Panc1 (cell line): ENCODE measurements at regions not wholly inside any gene's neighbourhood (a gene's known extent, or its start where the extent isn't known, plus 50 kb on each side); places are given as distances from the start of the nearest gene placed in this dataset.

ENCODE experiments used
- ATAC-seq: fragments of 200-7000 bp; cut with Tn5 transposase; 2 replicates; pipeline ENCODE4 v1.9.1; 2020; ENCODE audit warnings: mild to moderate bottlenecking, moderate library complexity
- BruUV-seq: library from RNA; stranded (reverse); fragments of 400-500 nt; replicated peaks from 2 replicates; lab custom pipeline; 2021; lab: Mats Ljungman, UMichigan
- CTCF ChIA-PET: fragments of 300-600 bp; sonication (Branson Sonifier 250); formaldehyde crosslinking; loops from one replicate; lab custom pipeline; 2022; ENCODE audit warnings: antibody characterized with exemption; lab: Charles Lee
- POLR2A ChIA-PET: fragments of 300-600 bp; sonication (Branson Sonifier 250); formaldehyde crosslinking; loops from one replicate; lab custom pipeline; 2022; ENCODE audit warnings: antibody characterized with exemption; lab: Charles Lee
- DNase-seq: peaks from one replicate; pipeline ENCODE4 v3.0.0-alpha.2; 2010; ENCODE audit warnings: low read depth, low spot score
- H3K27ac ChIP-seq: 2 replicates; pipeline ENCODE4 v1.5.1; 2011; ENCODE audit warnings: mild to moderate bottlenecking, low read length, inconsistent platforms
- H3K27me3 ChIP-seq: fragments of 200-500 bp; sonication (Bioruptor generic); 2 replicates; pipeline ENCODE4 v1.6.0; 2014; ENCODE audit warnings: low read length, inconsistent platforms; ENCODE audit not compliant: control insufficient read depth, insufficient read depth
- H3K36me3 ChIP-seq: fragments of 200-500 bp; sonication (Bioruptor generic); 2 replicates; pipeline ENCODE4 v1.5.1; 2014; ENCODE audit warnings: inconsistent platforms, mild to moderate bottlenecking, low read length, moderate library complexity; ENCODE audit not compliant: control insufficient read depth, insufficient read depth
- H3K4me1 ChIP-seq: 2 replicates; pipeline ENCODE4 v1.5.1; 2011; ENCODE audit warnings: inconsistent platforms, mild to moderate bottlenecking, low read length, moderate library complexity; ENCODE audit not compliant: control insufficient read depth, insufficient read depth
- H3K4me3 ChIP-seq, 2 experiments: 2 replicates each; pipeline ENCODE4 v1.5.1; 2011 to 2012; ENCODE audit warnings: low read depth in 2 of 2, low read length in 2 of 2, mild to moderate bottlenecking in 2 of 2, inconsistent platforms in 1 of 2, moderate library complexity in 1 of 2
- H3K9me3 ChIP-seq: fragments of 200-500 bp; sonication (Bioruptor generic); 2 replicates; pipeline ENCODE4 v1.5.1; 2014; ENCODE audit warnings: low read depth, mild to moderate bottlenecking, inconsistent platforms, low read length, moderate library complexity; ENCODE audit not compliant: control insufficient read depth, insufficient read depth
- POLR2AphosphoS5 ChIP-seq: IDR thresholded peaks from 2 replicates; pipeline ENCODE4 v1.6.1; 2012; ENCODE audit warnings: mild to moderate bottlenecking, low read depth, low read length, moderate library complexity
- SIN3A ChIP-seq: IDR thresholded peaks from 2 replicates; pipeline ENCODE4 v1.6.1; 2012; ENCODE audit warnings: low read depth, mild to moderate bottlenecking, low read length, moderate library complexity, borderline replicate concordance; ENCODE audit not compliant: insufficient read depth
- TCF7L2 ChIP-seq: IDR thresholded peaks from 2 replicates; pipeline ENCODE4 v1.6.1; 2011; ENCODE audit warnings: mild to moderate bottlenecking, low read depth, low read length, inconsistent platforms
- in situ Hi-C: cut with HindIII; loops from 2 replicates; pipeline ENCODE4 v1.10.0; 2016; ENCODE audit warnings: low sequenced_read_pairs, low pct_unique_long_range_greater_than_20kb
- intact Hi-C: fragments of 100-400 bp; cut with micrococcal nuclease; formaldehyde crosslinking; loops from one replicate; pipeline ENCODE4 v1.10.0; 2022; ENCODE audit not compliant: unreplicated experiment
- TF ChIP-seq, protein P1 (sequence below), 2 experiments: IDR thresholded peaks; 2 replicates each; pipeline ENCODE4 v1.6.1; 2011 to 2012; ENCODE audit warnings: low read depth in 2 of 2, control low read depth in 1 of 2, low read length in 1 of 2, mild to moderate bottlenecking in 1 of 2, moderate library complexity in 1 of 2; ENCODE audit not compliant: insufficient read depth in 1 of 2
- TF ChIP-seq, protein P2 (sequence below): fragments of 450-650 bp; IDR thresholded peaks from 2 replicates; pipeline ENCODE4 v1.5.1; 2017; ENCODE audit warnings: mild to moderate bottlenecking

DNA sequence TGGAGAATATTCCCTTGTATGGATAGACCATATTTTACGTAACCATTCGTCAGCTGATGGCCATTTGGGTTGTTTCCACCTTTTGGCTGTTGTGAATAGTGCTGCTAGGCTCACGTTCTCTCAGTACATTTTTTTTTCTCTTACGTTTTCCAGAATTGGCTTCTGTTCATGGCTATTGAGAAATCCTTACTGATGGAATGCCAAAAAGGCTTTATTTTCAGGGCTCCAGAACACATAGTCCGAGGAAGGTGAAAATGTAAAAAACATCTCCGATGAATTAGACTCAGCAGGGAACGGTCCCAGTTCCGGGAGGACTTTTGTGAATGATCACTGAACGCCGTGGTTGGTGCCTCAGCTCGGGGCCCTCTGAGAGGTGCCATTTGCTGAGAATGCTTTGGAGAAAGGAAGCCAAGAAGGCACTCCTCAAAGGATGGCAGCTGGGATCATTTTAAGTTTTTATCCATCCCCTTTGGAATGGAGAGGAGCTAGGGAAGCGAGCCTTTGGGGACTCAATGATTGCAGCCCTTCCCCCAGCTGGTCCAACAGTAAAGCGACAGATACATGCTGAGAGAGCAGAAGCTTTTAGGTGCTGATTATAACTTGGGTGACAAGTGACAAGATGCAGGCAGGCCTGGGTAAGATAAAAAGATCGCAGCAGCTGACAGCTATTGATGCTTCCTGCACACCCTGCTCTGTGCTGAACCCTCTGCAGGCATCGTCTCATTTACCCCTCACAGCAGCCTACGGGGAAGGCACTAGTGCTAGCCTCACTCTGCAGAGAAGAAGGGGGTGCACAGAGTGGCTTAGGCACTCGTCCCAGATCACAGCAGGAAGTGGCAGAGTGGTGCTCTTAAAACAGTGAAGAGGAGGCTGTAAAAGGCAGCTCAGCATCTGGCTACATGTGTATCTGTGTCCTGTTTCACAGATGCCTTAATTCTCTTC is 133.4 kb upstream of the KCNG1 start:
- Histone ChIP-seq H3K36me3 (no peaks in the 10 kb centered on the region), H3K27me3 (peaks cover 23% of the 10 kb centered on the region), H3K4me1 (no peaks in the 10 kb centered on the region), H3K27ac (no peak overlapping the region), H3K4me3 (no peak overlapping the region), H3K9me3 (no peaks in the 10 kb centered on the region)
- ATAC-seq = no peak
- TF ChIP-seq, protein P1, sequence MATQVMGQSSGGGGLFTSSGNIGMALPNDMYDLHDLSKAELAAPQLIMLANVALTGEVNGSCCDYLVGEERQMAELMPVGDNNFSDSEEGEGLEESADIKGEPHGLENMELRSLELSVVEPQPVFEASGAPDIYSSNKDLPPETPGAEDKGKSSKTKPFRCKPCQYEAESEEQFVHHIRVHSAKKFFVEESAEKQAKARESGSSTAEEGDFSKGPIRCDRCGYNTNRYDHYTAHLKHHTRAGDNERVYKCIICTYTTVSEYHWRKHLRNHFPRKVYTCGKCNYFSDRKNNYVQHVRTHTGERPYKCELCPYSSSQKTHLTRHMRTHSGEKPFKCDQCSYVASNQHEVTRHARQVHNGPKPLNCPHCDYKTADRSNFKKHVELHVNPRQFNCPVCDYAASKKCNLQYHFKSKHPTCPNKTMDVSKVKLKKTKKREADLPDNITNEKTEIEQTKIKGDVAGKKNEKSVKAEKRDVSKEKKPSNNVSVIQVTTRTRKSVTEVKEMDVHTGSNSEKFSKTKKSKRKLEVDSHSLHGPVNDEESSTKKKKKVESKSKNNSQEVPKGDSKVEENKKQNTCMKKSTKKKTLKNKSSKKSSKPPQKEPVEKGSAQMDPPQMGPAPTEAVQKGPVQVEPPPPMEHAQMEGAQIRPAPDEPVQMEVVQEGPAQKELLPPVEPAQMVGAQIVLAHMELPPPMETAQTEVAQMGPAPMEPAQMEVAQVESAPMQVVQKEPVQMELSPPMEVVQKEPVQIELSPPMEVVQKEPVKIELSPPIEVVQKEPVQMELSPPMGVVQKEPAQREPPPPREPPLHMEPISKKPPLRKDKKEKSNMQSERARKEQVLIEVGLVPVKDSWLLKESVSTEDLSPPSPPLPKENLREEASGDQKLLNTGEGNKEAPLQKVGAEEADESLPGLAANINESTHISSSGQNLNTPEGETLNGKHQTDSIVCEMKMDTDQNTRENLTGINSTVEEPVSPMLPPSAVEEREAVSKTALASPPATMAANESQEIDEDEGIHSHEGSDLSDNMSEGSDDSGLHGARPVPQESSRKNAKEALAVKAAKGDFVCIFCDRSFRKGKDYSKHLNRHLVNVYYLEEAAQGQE (IDR thresholded peaks at IDR 0.05; ENCODE audit: insufficient read depth in 1 of 2, low read depth in 2 of 2, low read length in 1 of 2) = no peak
- TF ChIP-seq SIN3A (no peak), TCF7L2 (no peak), POLR2AphosphoS5 (no peak)
- TF ChIP-seq, protein P2, sequence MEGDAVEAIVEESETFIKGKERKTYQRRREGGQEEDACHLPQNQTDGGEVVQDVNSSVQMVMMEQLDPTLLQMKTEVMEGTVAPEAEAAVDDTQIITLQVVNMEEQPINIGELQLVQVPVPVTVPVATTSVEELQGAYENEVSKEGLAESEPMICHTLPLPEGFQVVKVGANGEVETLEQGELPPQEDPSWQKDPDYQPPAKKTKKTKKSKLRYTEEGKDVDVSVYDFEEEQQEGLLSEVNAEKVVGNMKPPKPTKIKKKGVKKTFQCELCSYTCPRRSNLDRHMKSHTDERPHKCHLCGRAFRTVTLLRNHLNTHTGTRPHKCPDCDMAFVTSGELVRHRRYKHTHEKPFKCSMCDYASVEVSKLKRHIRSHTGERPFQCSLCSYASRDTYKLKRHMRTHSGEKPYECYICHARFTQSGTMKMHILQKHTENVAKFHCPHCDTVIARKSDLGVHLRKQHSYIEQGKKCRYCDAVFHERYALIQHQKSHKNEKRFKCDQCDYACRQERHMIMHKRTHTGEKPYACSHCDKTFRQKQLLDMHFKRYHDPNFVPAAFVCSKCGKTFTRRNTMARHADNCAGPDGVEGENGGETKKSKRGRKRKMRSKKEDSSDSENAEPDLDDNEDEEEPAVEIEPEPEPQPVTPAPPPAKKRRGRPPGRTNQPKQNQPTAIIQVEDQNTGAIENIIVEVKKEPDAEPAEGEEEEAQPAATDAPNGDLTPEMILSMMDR = no peak
- no peak for DNase-seq
- intact Hi-C loops = no loop called here
- ChIA-PET POLR2A (no interaction called here), CTCF (no interaction called here)
- BruUV-seq = no TSS peak
- in situ Hi-C loops = no loop called here

DNA sequence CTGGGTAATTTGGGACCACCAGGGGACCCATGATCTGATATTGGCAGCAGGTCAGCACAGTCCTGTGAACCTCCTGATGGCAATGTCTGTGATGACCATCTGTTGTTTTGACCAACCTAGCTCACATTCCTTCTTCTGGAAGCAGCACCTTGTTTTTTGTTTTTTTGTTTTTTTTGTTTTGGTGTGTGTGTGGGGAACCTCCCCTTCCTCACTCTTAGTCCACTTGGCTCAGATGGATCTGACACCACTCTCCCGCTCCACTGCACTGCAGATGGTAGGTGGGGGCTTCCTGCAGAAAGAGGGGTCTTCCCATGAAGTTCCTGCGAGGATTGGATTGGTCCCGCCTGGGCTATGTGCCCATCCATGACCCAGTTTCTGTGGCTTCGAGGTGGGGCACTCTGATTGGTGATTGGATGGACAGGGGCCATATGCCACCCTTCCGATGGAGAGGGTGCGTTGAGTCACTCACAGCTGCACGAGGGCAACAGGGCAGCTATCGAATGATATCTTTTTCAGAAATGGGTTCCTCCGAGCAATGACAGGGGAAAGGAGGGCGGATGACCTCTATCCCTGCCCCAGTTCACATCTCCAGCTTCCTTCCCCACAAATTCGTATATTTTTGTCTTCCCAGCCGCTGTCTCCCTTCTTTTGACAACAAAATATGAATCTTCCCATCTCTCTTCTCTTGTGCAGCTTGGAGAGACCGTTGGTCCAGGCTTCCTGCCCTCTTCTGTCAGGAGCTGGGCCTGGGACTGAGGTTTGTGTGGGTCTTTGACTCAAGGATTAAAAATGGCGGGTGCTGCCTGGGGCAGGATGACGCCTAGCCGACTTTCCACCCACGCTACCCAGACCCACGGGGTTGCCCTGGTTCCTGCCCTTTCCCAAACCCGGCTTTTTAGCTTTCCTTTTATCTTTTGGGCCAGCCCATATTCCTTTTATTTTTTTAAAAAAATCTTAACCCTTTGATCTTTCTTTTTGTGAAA is 132.1 kb upstream of the KCNG1 start:
- ATAC-seq (no peak), DNase-seq (no peak)
- ChIA-PET CTCF (no interaction called here), POLR2A (no interaction called here)
- intact Hi-C loops (no loop called here), in situ Hi-C loops (no loop called here)
- Histone ChIP-seq H3K4me3 (no peak overlapping the region), H3K27me3 (peaks cover 24% of the 10 kb centered on the region), H3K4me1 (no peaks in the 10 kb centered on the region), H3K36me3 (no peaks in the 10 kb centered on the region), H3K27ac (no peak overlapping the region), H3K9me3 (no peaks in the 10 kb centered on the region)
- no TSS peak for BruUV-seq
- TF ChIP-seq SIN3A (no peak), POLR2AphosphoS5 (no peak), TCF7L2 (no peak)
- TF ChIP-seq, protein P2 = no peak
- TF ChIP-seq, protein P1 (IDR thresholded peaks at IDR 0.05; ENCODE audit: insufficient read depth in 1 of 2, low read depth in 2 of 2, low read length in 1 of 2) = no peak
